Smooth muscle cell (in vitro differentiated cells): ENCODE measurements at regions not wholly inside any gene's neighbourhood (a gene's known extent, or its start where the extent isn't known, plus 50 kb on each side); places are given as distances from the start of the nearest gene placed in this dataset.

Experiments used
- DNase-seq: peaks from one replicate; lab custom pipeline; 2025; ENCODE audit not compliant: unreplicated experiment; lab: John Stamatoyannopoulos, UW
- H2AFZ ChIP-seq: fragments of 200-600 bp; sonication (generic); 2 replicates; pipeline ENCODE4 v1.6.0; 2016; ENCODE audit warnings: antibody characterized with exemption, low read depth, mild to moderate bottlenecking
- H3F3A ChIP-seq: fragments of 200-600 bp; sonication (generic); 2 replicates; pipeline ENCODE4 v1.6.0; 2017; ENCODE audit warnings: antibody characterized with exemption, low read depth
- H3K27ac ChIP-seq: fragments of 200-600 bp; sonication (generic); 2 replicates; pipeline ENCODE4 v1.5.1; 2016; ENCODE audit warnings: low read depth, mild to moderate bottlenecking
- H3K27me3 ChIP-seq: fragments of 200-600 bp; sonication (generic); 2 replicates; pipeline ENCODE4 v1.6.1; 2016; ENCODE audit warnings: low read depth, mild to moderate bottlenecking
- H3K36me3 ChIP-seq: fragments of 200-600 bp; sonication (generic); 2 replicates; pipeline ENCODE4 v1.5.1; 2016; ENCODE audit warnings: low read depth
- H3K4me1 ChIP-seq: fragments of 200-600 bp; sonication (generic); 2 replicates; pipeline ENCODE4 v1.5.1; 2016; ENCODE audit warnings: low read depth
- H3K4me2 ChIP-seq: fragments of 200-600 bp; sonication (generic); 2 replicates; pipeline ENCODE4 v1.6.0; 2016; ENCODE audit warnings: mild to moderate bottlenecking
- H3K4me3 ChIP-seq: fragments of 200-600 bp; sonication (generic); 2 replicates; pipeline ENCODE4 v1.5.1; 2016; ENCODE audit warnings: mild to moderate bottlenecking
- H3K79me2 ChIP-seq: fragments of 200-600 bp; sonication (generic); 2 replicates; pipeline ENCODE4 v1.6.0; 2016; ENCODE audit warnings: low read depth, mild to moderate bottlenecking
- H3K9ac ChIP-seq: fragments of 200-600 bp; sonication (generic); 2 replicates; pipeline ENCODE4 v1.6.0; 2016; ENCODE audit warnings: low read depth
- H3K9me3 ChIP-seq: fragments of 200-600 bp; sonication (generic); replicated peaks from 2 replicates; pipeline ENCODE4 v1.5.1; 2016; ENCODE audit warnings: low read depth
- H4K20me1 ChIP-seq: fragments of 200-600 bp; sonication (generic); 2 replicates; pipeline ENCODE4 v1.6.0; 2016; ENCODE audit warnings: low read depth
- WGBS: methylation state at CpG from one replicate; pipeline ENCODE4 v1.1.7; 2016; ENCODE audit warnings: low lambda C conversion rate; 5-methylcytosine and 5-hydroxymethylcytosine counted together
- TF ChIP-seq, protein P1 (sequence below): fragments of 200-600 bp; sonication (generic); IDR thresholded peaks from 2 replicates; pipeline ENCODE4 v1.5.1; 2017; ENCODE audit warnings: borderline replicate concordance, mild to moderate bottlenecking, antibody characterized with exemption; ENCODE audit not compliant: insufficient read depth, poor library complexity, severe bottlenecking

DNA sequence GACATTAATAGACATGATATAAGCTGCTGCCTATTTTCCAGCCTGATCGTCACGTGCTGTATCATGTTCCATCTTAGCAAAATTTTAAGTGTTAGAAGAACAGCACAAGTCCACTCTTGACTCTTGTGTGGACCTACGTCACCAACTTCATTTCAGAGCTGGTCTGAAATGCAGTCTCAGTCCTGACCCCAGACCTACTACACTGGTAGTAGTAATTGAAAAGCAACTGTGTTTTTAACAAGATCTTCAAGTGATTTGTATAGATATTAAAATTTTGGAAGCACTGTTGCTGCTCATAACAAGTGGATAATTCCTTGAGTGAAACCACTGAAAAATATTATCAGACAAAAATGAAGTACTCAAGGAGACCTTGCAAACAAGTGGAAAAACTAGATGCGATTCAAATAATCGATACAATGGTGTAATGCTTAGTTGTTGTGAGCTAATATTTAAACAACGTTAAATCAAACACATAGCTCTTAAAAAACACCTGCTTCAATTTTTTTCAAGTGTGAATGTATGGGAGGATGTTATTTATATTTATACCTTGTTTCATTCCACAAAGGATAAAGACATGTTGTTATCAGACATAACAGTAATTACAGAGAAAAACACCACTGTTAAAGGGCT lies 110.9 kb upstream of the JAG1 start:
- H3K79me2 ChIP-seq: no peaks in the 10 kb centered on the region
- H3K27ac ChIP-seq: no peak overlapping the region
- H3K9ac ChIP-seq: no peak overlapping the region
- TF ChIP-seq, protein P1, sequence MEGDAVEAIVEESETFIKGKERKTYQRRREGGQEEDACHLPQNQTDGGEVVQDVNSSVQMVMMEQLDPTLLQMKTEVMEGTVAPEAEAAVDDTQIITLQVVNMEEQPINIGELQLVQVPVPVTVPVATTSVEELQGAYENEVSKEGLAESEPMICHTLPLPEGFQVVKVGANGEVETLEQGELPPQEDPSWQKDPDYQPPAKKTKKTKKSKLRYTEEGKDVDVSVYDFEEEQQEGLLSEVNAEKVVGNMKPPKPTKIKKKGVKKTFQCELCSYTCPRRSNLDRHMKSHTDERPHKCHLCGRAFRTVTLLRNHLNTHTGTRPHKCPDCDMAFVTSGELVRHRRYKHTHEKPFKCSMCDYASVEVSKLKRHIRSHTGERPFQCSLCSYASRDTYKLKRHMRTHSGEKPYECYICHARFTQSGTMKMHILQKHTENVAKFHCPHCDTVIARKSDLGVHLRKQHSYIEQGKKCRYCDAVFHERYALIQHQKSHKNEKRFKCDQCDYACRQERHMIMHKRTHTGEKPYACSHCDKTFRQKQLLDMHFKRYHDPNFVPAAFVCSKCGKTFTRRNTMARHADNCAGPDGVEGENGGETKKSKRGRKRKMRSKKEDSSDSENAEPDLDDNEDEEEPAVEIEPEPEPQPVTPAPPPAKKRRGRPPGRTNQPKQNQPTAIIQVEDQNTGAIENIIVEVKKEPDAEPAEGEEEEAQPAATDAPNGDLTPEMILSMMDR: no peak
- H2AFZ ChIP-seq: no peak overlapping the region
- no peaks in the 10 kb centered on the region for H3K27me3 ChIP-seq
- DNase-seq: no peak
- H4K20me1 ChIP-seq: no peaks in the 10 kb centered on the region
- no peaks in the 10 kb centered on the region for H3K36me3 ChIP-seq
- WGBS: 90% methylated on average over 6 of the region's 6 CpGs
- no peaks in the 10 kb centered on the region for H3F3A ChIP-seq
- no peak overlapping the region for H3K4me2 ChIP-seq
- H3K4me1 ChIP-seq: no peaks in the 10 kb centered on the region
- H3K9me3 ChIP-seq: no peaks in the 10 kb centered on the region
- H3K4me3 ChIP-seq: no peak overlapping the region

DNA sequence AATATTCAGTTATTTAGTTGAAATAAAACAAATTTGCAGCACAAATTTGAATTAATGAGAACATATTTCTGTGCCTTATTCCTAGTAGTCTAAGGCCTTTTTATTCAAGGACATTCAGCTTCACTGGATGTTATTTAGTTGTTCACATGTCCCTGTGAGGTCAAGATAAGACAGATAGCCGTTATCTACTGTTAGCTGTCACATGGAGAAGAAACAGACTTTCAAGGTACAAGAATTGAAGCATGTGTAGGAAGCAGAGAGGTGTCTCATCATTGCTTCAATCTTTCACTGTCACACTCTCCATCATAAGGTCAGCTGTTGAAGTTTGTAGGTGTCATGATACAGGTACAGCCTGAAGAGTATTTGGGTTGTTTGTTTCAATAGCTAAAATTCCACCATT lies 112.9 kb upstream of the JAG1 start:
- H3K9ac ChIP-seq: no peak overlapping the region
- no peak overlapping the region for H2AFZ ChIP-seq
- H3F3A ChIP-seq: no peaks in the 10 kb centered on the region
- DNase-seq: no peak
- no peaks in the 10 kb centered on the region for H4K20me1 ChIP-seq
- H3K27me3 ChIP-seq: no peaks in the 10 kb centered on the region
- no peak overlapping the region for H3K27ac ChIP-seq
- TF ChIP-seq, protein P1: no peak
- H3K79me2 ChIP-seq: no peaks in the 10 kb centered on the region
- WGBS: 44% methylated on average over 1 of the region's 1 CpG
- H3K4me3 ChIP-seq: no peak overlapping the region
- H3K36me3 ChIP-seq: no peaks in the 10 kb centered on the region
- H3K4me2 ChIP-seq: no peak overlapping the region
- H3K4me1 ChIP-seq: no peaks in the 10 kb centered on the region
- H3K9me3 ChIP-seq: no peaks in the 10 kb centered on the region

DNA sequence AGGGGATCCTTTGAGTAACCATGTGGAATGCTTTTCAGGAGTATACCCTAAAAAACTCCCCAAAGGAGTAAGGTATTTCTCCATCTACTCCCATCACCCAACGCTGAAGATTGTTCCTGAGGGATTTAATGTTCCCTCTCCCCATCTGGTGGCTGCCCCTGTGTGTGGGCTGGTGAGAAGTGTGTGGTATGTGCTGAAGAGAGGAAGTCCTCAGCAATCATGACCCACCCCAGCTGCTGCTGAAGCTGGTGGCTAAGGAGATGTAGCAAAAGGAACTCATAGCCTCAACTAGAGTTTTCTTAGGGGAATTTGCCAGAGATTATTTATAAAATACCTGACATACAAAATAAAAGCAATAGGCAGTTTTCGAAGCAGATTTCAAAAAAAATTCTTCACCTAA lies 114.3 kb upstream of the JAG1 start:
- Histone ChIP-seq H3F3A (no peaks in the 10 kb centered on the region), H3K9ac (no peak overlapping the region), H4K20me1 (no peaks in the 10 kb centered on the region), H3K79me2 (no peaks in the 10 kb centered on the region), H3K4me1 (no peaks in the 10 kb centered on the region), H3K9me3 (no peaks in the 10 kb centered on the region), H3K4me3 (no peak overlapping the region), H3K36me3 (no peaks in the 10 kb centered on the region), H3K4me2 (no peak overlapping the region), H3K27me3 (no peaks in the 10 kb centered on the region), H2AFZ (no peak overlapping the region), H3K27ac (no peak overlapping the region)
- DNase-seq: no peak
- TF ChIP-seq, protein P1: no peak
- WGBS: 85% methylated on average over 2 of the region's 2 CpGs

DNA sequence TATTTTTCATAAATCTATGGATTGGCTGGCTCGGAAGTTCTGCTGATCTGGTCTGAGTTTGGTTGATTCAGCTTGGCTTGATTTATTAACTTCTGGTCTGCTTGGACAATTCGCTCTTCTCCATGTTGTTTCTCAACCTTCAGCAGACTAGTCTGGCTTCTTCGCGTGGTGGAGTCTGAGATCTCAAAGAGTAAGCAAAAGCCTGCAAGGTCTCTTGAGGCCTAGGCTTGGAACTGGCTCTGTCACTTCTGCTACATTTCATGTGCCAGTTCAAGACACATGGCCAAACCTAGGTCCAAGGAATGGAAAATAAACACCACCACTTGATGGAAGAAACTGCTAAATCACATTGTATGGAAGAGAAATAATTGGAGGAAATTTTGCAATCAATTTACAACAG lies 115.1 kb upstream of the JAG1 start:
- TF ChIP-seq, protein P1: no peak
- H3K79me2 ChIP-seq: no peaks in the 10 kb centered on the region
- no peaks in the 10 kb centered on the region for H4K20me1 ChIP-seq
- no peak for DNase-seq
- no peaks in the 10 kb centered on the region for H3K27me3 ChIP-seq
- no peak overlapping the region for H3K4me2 ChIP-seq
- no peak overlapping the region for H3K9ac ChIP-seq
- H3K4me3 ChIP-seq: no peak overlapping the region
- no peaks in the 10 kb centered on the region for H3K9me3 ChIP-seq
- WGBS: 97% methylated on average over 4 of the region's 4 CpGs
- no peak overlapping the region for H2AFZ ChIP-seq
- no peaks in the 10 kb centered on the region for H3F3A ChIP-seq
- H3K27ac ChIP-seq: no peak overlapping the region
- H3K36me3 ChIP-seq: no peaks in the 10 kb centered on the region
- no peaks in the 10 kb centered on the region for H3K4me1 ChIP-seq
